Smooth muscle cell (in vitro differentiated cells): ENCODE measurements at regions not wholly inside any gene's neighbourhood (a gene's known extent, or its start where the extent isn't known, plus 50 kb on each side); places are given as distances from the start of the nearest gene placed in this dataset. TPM values are rescaled to one million over a fixed set of nuclear protein-coding genes. Genes with fewer than 3 reads are reported as not detected.
"Not testable (repeated sequence)": the region's sequence is repeated elsewhere in the genome, so short reads cannot be mapped to it uniquely, and the experiment has no call there.

Experiments
- DNase-seq: peaks from one replicate; lab custom pipeline; 2025; ENCODE audit not compliant: unreplicated experiment; lab: John Stamatoyannopoulos, UW
- H2AFZ ChIP-seq: fragments of 200-600 bp; sonication (generic); 2 replicates; pipeline ENCODE4 v1.6.0; 2016; ENCODE audit warnings: antibody characterized with exemption, low read depth, mild to moderate bottlenecking
- H3F3A ChIP-seq: fragments of 200-600 bp; sonication (generic); 2 replicates; pipeline ENCODE4 v1.6.0; 2017; ENCODE audit warnings: antibody characterized with exemption, low read depth
- H3K27ac ChIP-seq: fragments of 200-600 bp; sonication (generic); 2 replicates; pipeline ENCODE4 v1.5.1; 2016; ENCODE audit warnings: low read depth, mild to moderate bottlenecking
- H3K27me3 ChIP-seq: fragments of 200-600 bp; sonication (generic); 2 replicates; pipeline ENCODE4 v1.6.1; 2016; ENCODE audit warnings: low read depth, mild to moderate bottlenecking
- H3K36me3 ChIP-seq: fragments of 200-600 bp; sonication (generic); 2 replicates; pipeline ENCODE4 v1.5.1; 2016; ENCODE audit warnings: low read depth
- H3K4me1 ChIP-seq: fragments of 200-600 bp; sonication (generic); 2 replicates; pipeline ENCODE4 v1.5.1; 2016; ENCODE audit warnings: low read depth
- H3K4me2 ChIP-seq: fragments of 200-600 bp; sonication (generic); 2 replicates; pipeline ENCODE4 v1.6.0; 2016; ENCODE audit warnings: mild to moderate bottlenecking
- H3K4me3 ChIP-seq: fragments of 200-600 bp; sonication (generic); 2 replicates; pipeline ENCODE4 v1.5.1; 2016; ENCODE audit warnings: mild to moderate bottlenecking
- H3K79me2 ChIP-seq: fragments of 200-600 bp; sonication (generic); 2 replicates; pipeline ENCODE4 v1.6.0; 2016; ENCODE audit warnings: low read depth, mild to moderate bottlenecking
- H3K9ac ChIP-seq: fragments of 200-600 bp; sonication (generic); 2 replicates; pipeline ENCODE4 v1.6.0; 2016; ENCODE audit warnings: low read depth
- H3K9me3 ChIP-seq: fragments of 200-600 bp; sonication (generic); replicated peaks from 2 replicates; pipeline ENCODE4 v1.5.1; 2016; ENCODE audit warnings: low read depth
- H4K20me1 ChIP-seq: fragments of 200-600 bp; sonication (generic); 2 replicates; pipeline ENCODE4 v1.6.0; 2016; ENCODE audit warnings: low read depth
- CTCF ChIP-seq: fragments of 200-600 bp; sonication (generic); IDR thresholded peaks from 2 replicates; pipeline ENCODE4 v1.5.1; 2017; ENCODE audit warnings: borderline replicate concordance, mild to moderate bottlenecking, antibody characterized with exemption; ENCODE audit not compliant: insufficient read depth, poor library complexity, severe bottlenecking
- WGBS: methylation state at CpG from one replicate; pipeline ENCODE4 v1.1.7; 2016; ENCODE audit warnings: low lambda C conversion rate; 5-methylcytosine and 5-hydroxymethylcytosine counted together
- microRNA counts: library from miRNA; unstranded; fragments of <30 nt; microRNA quantifications from one replicate; lab custom pipeline; 2016
- microRNA-seq: library from miRNA; unstranded; fragments of <30 nt; microRNA quantifications from one replicate; pipeline ENCODE4, GENCODE V29; 2016; ENCODE audit warnings: borderline number of aligned reads
- small RNA-seq: library from RNA; depleted of rRNA; stranded (forward); fragments of <200 nt; gene quantifications from one replicate; pipeline ENCODE3, GENCODE V24; 2014

- H3K27me3 ChIP-seq, result no peaks in the 10 kb centered on the region
- H3K27ac ChIP-seq, result peak overlapping the region; percentile 19
- H3K4me1 ChIP-seq, result no peaks in the 10 kb centered on the region
- no peak for TF ChIP-seq CTCF
- no peaks in the 10 kb centered on the region for H3K36me3 ChIP-seq
- H3K9me3 ChIP-seq, result peaks cover 4% of the 10 kb centered on the region
- H3F3A ChIP-seq, result no peaks in the 10 kb centered on the region
- H3K9ac ChIP-seq, result no peak overlapping the region
- peak overlapping the region; percentile 30 for H2AFZ ChIP-seq
- no peak overlapping the region for H3K4me2 ChIP-seq
- no peaks in the 10 kb centered on the region for H4K20me1 ChIP-seq
- no peaks in the 10 kb centered on the region for H3K79me2 ChIP-seq
- DNase-seq, result no peak
- H3K4me3 ChIP-seq, result no peak overlapping the region
- 33% methylated on average over 5 of the region's 5 CpGs for WGBS
Observed at GRCh38 chrX:77347572-77347971, 99.6 kb upstream of the FGF16 start.

- no peak overlapping the region for H3K4me2 ChIP-seq
- no peaks in the 10 kb centered on the region for H3K27me3 ChIP-seq
- H4K20me1 ChIP-seq, result no peaks in the 10 kb centered on the region
- H3K4me3 ChIP-seq, result no peak overlapping the region
- no peak overlapping the region for H3K9ac ChIP-seq
- H3K27ac ChIP-seq, result no peak overlapping the region
- H2AFZ ChIP-seq, result no peak overlapping the region
- 92% methylated on average over 2 of the region's 2 CpGs for WGBS
- no peaks in the 10 kb centered on the region for H3K9me3 ChIP-seq
- no peak for DNase-seq
- H3F3A ChIP-seq, result no peaks in the 10 kb centered on the region
- TF ChIP-seq CTCF, result no peak
- H3K79me2 ChIP-seq, result no peaks in the 10 kb centered on the region
- no peaks in the 10 kb centered on the region for H3K36me3 ChIP-seq
- no peaks in the 10 kb centered on the region for H3K4me1 ChIP-seq
Observed at GRCh38 chrX:77389891-77390290, 57.3 kb upstream of the FGF16 start.

GRCh38 chrX:77390365-77390764 lies 56.8 kb upstream of the FGF16 start:
- H3K27me3 ChIP-seq, H3K79me2 ChIP-seq, H3K9me3 ChIP-seq, H3K4me1 ChIP-seq, H4K20me1 ChIP-seq, H2AFZ ChIP-seq, H3F3A ChIP-seq, H3K27ac ChIP-seq, H3K4me2 ChIP-seq, H3K36me3 ChIP-seq, H3K4me3 ChIP-seq, H3K9ac ChIP-seq, DNase-seq: not testable (repeated sequence)
- 60% methylated on average over 7 of the region's 7 CpGs for WGBS

- WGBS, result 69% methylated on average over 2 of the region's 2 CpGs
- Histone ChIP-seq H3K27ac (no peak overlapping the region), H3K4me1 (no peaks in the 10 kb centered on the region), H3K4me2 (no peak overlapping the region), H4K20me1 (no peaks in the 10 kb centered on the region), H3K79me2 (no peaks in the 10 kb centered on the region), H3K36me3 (no peaks in the 10 kb centered on the region), H2AFZ (no peak overlapping the region), H3K9me3 (no peaks in the 10 kb centered on the region), H3K9ac (no peak overlapping the region), H3K4me3 (no peak overlapping the region), H3F3A (no peaks in the 10 kb centered on the region), H3K27me3 (no peaks in the 10 kb centered on the region)
- no peak for TF ChIP-seq CTCF
- no peak for DNase-seq
Observed at GRCh38 chrX:77396781-77397180, 50.4 kb upstream of the FGF16 start.

MicroRNA genes in the stretch of these regions (microRNA counts, 767-probe panel; counts per million panel counts)
- microRNA hsa-miR-325 (lab: Ali Mortazavi, UCI), result 183 counts per million
- 183 counts per million for microRNA hsa-miR-384 (lab: Ali Mortazavi, UCI)

Small RNAs in the stretch of these regions (microRNA-seq; reads per million reads assigned to microRNA genes)
- gene MIR325, result not detected
- not detected for gene MIR384

Small RNAs in the stretch of these regions (small RNA-seq; reads per million reads assigned to genes)
- gene MIR325, result not detected
- not detected for gene RNA5SP509
